Activated CD4-positive, alpha-beta T cell treated with anti-CD3 and anti-CD28 coated beads, Interleukin-2, amount 50 U/mL, for 16 hours (primary cell): ENCODE measurements at regions not wholly inside any gene's neighbourhood (a gene's known extent, or its start where the extent isn't known, plus 50 kb on each side); places are given as distances from the start of the nearest gene placed in this dataset.
"Not testable (repeated sequence)": the region's sequence is repeated elsewhere in the genome, so short reads cannot be mapped to it uniquely, and the experiment has no call there.

Experiments
- DNase-seq: peaks from one replicate; pipeline ENCODE4 v3.0.0-alpha.2; 2020

GRCh38 chr13:48810013-48810412, 156.3 kb downstream of the CYSLTR2 start:
- no peak for DNase-seq

- DNase-seq, result no peak
Observed at GRCh38 chr13:48813518-48813917, 159.8 kb downstream of the CYSLTR2 start.

GRCh38 chr13:48816700-48817099, 159.0 kb upstream of the FNDC3A start:
- no peak for DNase-seq

- no peak for DNase-seq
Observed at GRCh38 chr13:48817166-48817802, 158.4 kb upstream of the FNDC3A start.

- no peak for DNase-seq
Observed at GRCh38 chr13:48818495-48819356, 157.0 kb upstream of the FNDC3A start.

DNA sequence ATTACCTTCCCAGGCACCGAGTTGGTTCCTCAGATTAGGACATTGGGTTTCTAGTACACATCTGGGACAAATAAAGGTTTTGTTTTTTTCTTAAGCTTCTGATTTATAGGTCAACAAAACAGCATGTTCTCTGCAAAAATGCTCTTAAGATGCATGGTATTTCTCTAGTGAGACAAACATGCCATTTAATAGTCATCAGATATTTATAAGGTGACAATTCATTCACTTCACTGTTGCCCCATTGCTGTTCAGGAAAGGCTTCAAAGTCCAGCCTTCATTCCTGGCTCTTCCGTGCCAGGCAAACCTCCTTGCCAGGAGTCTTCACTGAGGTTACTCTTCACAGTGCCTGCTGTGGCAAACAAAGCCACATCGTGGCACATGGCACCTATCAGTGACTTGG, 156.3 kb upstream of the FNDC3A start:
- DNase-seq, result no peak

DNA sequence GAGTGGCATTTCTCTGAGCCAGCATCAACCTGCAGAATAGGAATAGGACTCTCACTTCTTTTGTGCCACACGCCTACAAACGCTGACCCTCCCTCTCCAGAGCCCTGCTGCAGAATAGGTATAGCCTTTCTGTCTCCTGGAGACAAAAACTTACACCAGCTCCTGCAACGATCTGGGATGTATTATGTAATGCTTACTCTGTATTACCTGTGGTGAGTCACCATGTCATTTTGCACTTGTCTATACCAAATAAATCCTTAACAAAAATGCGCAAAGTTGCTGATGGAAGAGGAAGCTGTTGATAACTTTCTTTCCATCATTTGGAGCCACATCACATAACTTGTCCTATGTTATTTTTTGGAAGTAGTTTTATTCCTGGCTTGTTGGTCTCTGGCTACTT, 155.8 kb upstream of the FNDC3A start:
- DNase-seq, result no peak

DNA sequence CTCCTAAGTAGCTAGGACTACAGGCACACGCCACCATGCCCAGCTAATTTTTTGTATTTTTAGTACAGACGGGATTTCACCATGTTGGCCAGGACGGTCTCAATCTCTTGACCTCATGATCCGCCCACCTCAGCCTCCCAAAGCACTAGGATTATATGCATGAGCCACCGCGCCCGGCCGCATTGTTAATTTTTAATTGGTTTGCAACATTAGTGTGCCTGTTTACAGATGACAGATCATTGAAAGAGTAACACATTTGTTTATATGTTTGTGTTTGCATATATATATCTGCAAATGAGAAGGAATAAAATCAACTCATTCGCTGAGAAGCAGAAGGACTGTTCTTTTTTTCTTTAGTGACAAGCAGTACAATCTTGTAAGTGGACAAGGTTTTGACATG, 152.2 kb upstream of the FNDC3A start:
- not testable (repeated sequence) for DNase-seq

DNA sequence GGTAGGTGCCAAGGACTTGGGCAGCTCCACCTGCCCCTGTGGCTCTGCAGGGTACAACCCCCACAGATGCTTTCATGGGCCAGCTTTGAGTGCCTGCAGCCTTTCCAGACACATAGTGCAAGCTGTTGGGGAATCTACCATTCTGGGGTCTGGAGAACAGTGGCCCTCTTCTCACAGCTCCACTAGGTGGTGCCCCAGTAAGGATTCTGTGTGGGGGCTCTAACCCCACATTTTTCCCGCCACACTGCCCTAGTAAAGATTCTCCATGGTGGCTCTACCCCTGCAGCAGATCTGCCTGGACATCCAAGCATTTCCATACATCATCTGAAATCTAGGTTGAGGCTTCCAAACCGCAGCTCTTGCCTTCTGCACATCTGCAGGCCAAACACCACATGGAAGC, 149.7 kb upstream of the FNDC3A start:
- DNase-seq, result no peak

GRCh38 chr13:48826922-48827454, 148.7 kb upstream of the FNDC3A start:
- not testable (repeated sequence) for DNase-seq

- no peak for DNase-seq
Observed at GRCh38 chr13:48827709-48828108, 148.0 kb upstream of the FNDC3A start.

DNA sequence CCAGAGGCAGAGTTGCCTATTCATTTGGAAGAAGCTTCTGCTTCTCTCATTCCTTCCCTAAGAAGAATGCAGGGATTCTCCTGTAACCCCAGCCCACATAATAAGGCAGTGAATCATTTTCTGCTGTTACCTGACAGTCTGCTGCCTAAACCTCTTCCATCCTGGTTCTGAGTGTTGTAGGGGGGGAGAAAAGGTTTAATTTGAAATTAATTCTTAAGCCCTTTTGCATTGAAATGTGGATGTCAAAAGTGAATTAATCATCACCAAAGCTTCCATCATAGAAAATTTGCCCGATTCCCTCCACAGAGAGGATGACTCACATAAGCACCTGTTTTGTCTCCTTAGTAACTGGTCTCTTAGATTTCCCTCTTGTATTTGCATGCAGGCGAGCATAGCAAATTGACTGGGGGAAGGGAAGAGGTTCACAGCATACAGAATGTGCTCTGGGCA, 146.7 kb upstream of the FNDC3A start:
- peak; percentile 43 for DNase-seq

DNA sequence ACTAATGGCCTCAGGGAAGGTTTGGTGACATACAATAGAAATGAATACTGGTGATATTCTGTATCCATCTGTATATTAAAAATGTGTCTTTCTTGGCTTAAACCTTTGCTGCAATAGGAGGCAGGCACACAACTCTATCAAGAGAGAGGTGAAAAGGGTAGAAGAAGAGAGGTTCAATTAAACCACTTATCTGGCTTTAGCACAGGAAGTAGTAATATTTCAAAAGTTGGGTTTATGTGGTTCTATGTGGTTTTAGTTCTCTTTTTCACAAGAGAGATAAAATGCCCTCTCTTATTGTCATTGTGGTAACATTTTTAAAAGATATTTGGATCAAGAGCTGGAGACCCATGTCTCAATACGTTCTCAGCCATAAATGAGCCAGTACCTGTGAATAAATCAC, 146.2 kb upstream of the FNDC3A start:
- DNase-seq, result no peak

DNA sequence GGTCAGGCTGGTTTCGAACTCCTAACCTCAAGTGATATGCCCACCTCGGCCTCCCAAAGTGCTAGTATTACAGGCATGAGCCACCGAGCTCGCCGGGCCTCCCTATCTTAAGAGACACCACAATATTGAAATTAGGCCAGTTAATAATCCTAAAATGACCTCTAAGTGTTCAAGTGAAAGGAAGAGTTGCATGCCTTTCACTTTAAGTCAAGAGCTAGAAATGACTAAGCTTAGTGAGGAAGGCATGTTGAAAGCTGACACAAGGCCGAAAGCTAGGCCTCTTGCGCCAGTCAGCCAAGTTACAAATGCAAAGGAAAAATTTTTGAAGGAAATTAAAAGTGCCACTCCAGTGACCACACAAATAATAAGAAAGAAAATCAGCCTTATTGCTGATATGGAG, 144.5 kb upstream of the FNDC3A start:
- DNase-seq, result peak; percentile 63

- no peak for DNase-seq
Observed at GRCh38 chr13:48833412-48833811, 142.3 kb upstream of the FNDC3A start.

- not testable (repeated sequence) for DNase-seq
Observed at GRCh38 chr13:48835326-48835725, 140.4 kb upstream of the FNDC3A start.

DNA sequence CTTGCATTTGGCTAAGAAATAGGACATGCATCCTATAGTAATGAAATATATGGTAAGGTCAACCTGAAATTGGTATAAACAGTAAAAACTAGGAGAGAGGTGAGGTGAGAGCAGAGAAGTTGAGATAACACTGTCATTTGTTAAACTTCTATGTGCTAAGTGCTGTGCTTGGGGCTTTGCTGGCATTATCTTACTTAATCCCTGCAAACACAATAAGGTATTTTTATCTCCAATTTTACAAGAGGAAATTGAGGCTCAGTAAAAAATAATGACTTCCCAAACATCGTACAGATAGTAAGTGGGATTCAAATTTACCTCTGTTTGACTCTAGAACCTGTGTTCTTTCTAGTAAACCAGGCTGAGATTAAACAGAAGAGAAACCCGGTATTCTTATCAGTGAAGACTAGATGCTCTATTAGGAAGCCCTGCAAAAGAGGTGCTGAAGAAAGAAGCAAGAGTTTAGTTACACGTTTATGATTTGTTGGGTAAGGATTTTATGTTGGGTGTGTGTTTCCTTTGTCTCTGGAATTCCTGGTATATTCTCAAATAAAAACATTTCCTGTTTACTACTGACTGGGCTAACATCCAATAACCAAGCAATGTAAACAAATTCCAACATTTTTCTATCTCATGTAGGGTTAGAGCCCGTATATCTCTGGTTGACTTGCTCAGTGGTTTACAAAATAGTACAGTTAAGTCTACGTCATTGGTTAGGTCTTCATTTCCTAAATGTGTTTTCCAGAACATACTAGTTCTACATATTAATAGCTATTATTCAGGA, 137.3 kb upstream of the FNDC3A start:
- no peak for DNase-seq

DNA sequence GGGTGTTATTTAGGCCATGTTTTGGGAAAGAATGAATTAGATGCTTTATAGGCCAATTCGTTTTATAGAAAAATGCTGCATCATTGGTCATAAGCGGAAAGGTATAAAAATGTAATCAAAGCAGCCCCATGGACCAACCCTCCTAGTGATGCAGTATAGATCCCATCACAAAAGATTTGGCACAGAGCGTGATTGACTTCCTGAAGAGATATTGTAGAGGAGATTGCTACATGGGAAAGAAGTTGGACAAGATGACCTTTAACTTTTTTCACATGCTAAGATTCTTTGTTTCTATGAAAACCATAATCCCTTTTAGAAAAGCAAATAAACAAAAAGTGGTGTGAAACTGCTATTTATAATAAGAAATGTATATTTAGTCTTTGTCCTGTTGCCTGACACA, 136.5 kb upstream of the FNDC3A start:
- no peak for DNase-seq

DNA sequence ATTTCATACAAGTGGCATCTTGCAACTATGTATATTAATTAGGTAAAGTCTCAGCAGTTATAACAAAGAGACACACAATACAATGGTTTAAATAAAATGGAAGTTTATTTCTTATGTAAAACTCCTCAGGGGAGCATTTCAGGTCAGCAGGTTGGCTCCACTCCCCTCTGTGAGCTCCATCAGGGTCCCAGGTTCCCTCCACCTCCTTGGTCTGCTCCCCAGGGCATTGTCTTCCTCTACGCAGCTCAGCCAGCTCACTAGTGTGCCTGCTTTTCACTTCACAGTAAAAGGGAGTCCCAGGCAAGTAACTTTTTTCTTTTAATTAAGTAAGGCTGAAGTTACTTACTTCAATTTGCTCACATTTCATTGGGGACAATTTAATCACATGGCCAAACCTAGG, 135.3 kb upstream of the FNDC3A start:
- DNase-seq, result no peak

DNA sequence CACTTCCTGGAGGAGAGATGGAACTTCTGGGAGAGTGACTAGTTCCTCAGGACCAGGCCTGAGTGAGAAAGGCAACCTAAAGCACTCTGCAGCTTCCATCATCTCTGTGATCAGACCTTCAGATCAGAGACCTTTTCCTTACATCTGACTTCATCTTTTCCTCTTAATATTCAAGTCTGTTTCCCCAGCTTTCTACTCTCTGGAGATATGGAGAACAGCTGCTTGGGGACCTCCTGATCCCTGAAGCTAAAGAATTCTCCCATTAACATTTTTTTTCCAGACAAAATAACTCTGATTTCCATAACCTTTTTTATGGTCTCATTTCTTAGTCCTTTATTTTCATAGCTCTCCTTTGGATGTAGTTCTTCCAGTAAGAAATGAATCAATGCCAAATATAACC, 133.4 kb upstream of the FNDC3A start:
- no peak for DNase-seq

DNA sequence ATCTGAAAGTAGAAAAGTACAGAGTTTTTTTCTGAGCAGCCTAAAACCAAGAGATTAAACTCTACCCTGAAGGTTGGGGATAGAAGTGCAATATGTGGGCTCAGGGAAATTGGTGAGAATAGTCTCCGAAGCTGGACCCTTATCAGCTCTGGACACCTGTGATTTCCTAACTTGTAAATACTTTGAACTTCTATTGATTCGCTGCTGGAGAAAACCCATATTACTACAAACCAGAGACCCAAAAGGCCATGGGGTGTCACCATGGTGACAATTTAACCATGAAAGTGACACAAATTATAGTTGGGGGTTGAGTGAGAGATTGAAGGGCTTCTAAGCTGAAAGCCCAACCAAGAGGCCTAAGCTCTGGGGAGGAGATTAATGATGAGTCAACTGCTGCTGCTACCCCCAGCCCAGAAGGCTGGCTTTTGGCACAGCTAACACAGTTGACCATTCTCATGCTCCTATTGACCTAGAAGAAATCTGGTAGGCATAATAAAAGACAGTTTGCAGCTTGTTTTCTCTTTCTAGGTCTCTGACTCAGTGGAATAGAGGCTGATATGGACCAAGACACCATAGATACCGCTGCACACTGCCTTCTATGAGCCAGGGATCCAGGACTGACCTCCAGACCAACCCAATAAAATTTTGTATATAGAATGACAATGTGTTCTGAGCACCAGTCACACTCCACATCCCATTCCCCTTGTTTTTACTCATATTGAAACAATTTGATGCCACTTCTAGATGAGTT, 131.9 kb upstream of the FNDC3A start:
- no peak for DNase-seq

GRCh38 chr13:48844676-48845075, 131.0 kb upstream of the FNDC3A start:
- no peak for DNase-seq

DNA sequence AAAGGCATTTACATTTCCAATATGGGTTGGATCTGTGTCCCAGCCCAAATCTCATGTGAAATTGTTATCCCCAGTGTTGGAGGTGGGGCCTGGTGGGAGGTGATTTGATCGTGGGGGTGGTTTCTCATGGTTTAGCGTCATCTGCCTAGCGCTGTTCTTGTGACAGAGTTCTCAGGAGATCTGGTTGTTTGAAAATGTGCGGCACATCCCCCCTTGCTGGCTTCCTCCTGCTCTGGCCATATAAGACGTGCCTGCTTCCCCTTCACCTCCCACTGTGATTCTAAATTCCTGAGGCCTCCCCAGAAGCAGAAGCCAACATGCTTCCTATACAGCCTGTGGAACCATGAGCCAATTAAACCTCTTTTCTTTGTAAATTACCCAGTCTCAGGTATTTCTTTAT, 126.2 kb upstream of the FNDC3A start:
- no peak for DNase-seq
